Osteocyte (in vitro differentiated cells): ENCODE measurements at regions not wholly inside any gene's neighbourhood (a gene's known extent, or its start where the extent isn't known, plus 50 kb on each side); places are given as distances from the start of the nearest gene placed in this dataset.

Experiments
- DNase-seq: peaks from one replicate; pipeline ENCODE4 v3.0.0; 2021; ENCODE audit warnings: mixed read lengths; ENCODE audit not compliant: unreplicated experiment; ENCODE audit errors: extremely low spot score
- H3K27ac Mint-ChIP-seq: one replicate; pipeline ENCODE4 v1.8.0; 2021; ENCODE audit warnings: mild to moderate bottlenecking, mixed read lengths; ENCODE audit not compliant: unreplicated experiment
- H3K27me3 Mint-ChIP-seq: one replicate; pipeline ENCODE4 v1.8.0; 2021; ENCODE audit warnings: mixed read lengths; ENCODE audit not compliant: unreplicated experiment
- H3K36me3 Mint-ChIP-seq: one replicate; pipeline ENCODE4 v1.8.0; 2021; ENCODE audit warnings: mixed read lengths; ENCODE audit not compliant: unreplicated experiment
- H3K4me1 Mint-ChIP-seq: one replicate; pipeline ENCODE4 v1.8.0; 2021; ENCODE audit warnings: mixed read lengths; ENCODE audit not compliant: unreplicated experiment
- H3K4me3 Mint-ChIP-seq: one replicate; pipeline ENCODE4 v1.8.0; 2021; ENCODE audit warnings: mild to moderate bottlenecking, moderate library complexity, mixed read lengths; ENCODE audit not compliant: unreplicated experiment
- H3K9me3 Mint-ChIP-seq: one replicate; pipeline ENCODE4 v1.8.0; 2021; ENCODE audit warnings: mixed read lengths; ENCODE audit not compliant: unreplicated experiment
- CTCF ChIP-seq: fragments of 200-600 bp; sonication (generic); IDR thresholded peaks from 2 replicates; pipeline ENCODE4 v1.5.0; 2021; ENCODE audit warnings: antibody characterized with exemption, mild to moderate bottlenecking, moderate library complexity

GRCh38 chrX:120014354-120015130 lies 62.9 kb downstream of the RHOXF2B start:
- peaks cover 11% of the 10 kb centered on the region for H3K4me1 Mint-ChIP-seq
- peaks cover 47% of the 10 kb centered on the region for H3K27me3 Mint-ChIP-seq
- DNase-seq: no peak
- H3K9me3 Mint-ChIP-seq: peaks cover 4% of the 10 kb centered on the region
- H3K36me3 Mint-ChIP-seq: no peaks in the 10 kb centered on the region
- no peak overlapping the region for H3K27ac Mint-ChIP-seq
- H3K4me3 Mint-ChIP-seq: peak overlapping the region; percentile 36
- no peak for TF ChIP-seq CTCF

GRCh38 chrX:120001787-120002186 lies 58.2 kb upstream of the NKAP start:
- DNase-seq: no peak
- Mint-ChIP-seq H3K9me3 (peaks cover 12% of the 10 kb centered on the region), H3K4me1 (peaks cover 11% of the 10 kb centered on the region), H3K27ac (no peak overlapping the region), H3K4me3 (no peak overlapping the region), H3K36me3 (no peaks in the 10 kb centered on the region), H3K27me3 (peaks cover 58% of the 10 kb centered on the region)
- no peak for TF ChIP-seq CTCF

- H3K4me3 Mint-ChIP-seq: no peak overlapping the region
- peaks cover 69% of the 10 kb centered on the region for H3K27me3 Mint-ChIP-seq
- DNase-seq: no peak
- peaks cover 13% of the 10 kb centered on the region for H3K9me3 Mint-ChIP-seq
- H3K4me1 Mint-ChIP-seq: peaks cover 11% of the 10 kb centered on the region
- TF ChIP-seq CTCF: no peak
- H3K36me3 Mint-ChIP-seq: no peaks in the 10 kb centered on the region
- no peak overlapping the region for H3K27ac Mint-ChIP-seq
These were observed 57.1 kb upstream of the NKAP start for GRCh38 chrX:120000490-120001246.

- TF ChIP-seq CTCF: no peak
- H3K27me3 Mint-ChIP-seq: peaks cover 78% of the 10 kb centered on the region
- peak; percentile 75 for DNase-seq
- H3K4me1 Mint-ChIP-seq: peaks cover 11% of the 10 kb centered on the region
- H3K27ac Mint-ChIP-seq: no peak overlapping the region
- H3K36me3 Mint-ChIP-seq: no peaks in the 10 kb centered on the region
- H3K4me3 Mint-ChIP-seq: no peak overlapping the region
- peaks cover 9% of the 10 kb centered on the region for H3K9me3 Mint-ChIP-seq
These were observed 55.6 kb upstream of the NKAP start for GRCh38 chrX:119999087-119999634.

- H3K27me3 Mint-ChIP-seq: peaks cover 78% of the 10 kb centered on the region
- no peak for TF ChIP-seq CTCF
- peaks cover 8% of the 10 kb centered on the region for H3K9me3 Mint-ChIP-seq
- no peak overlapping the region for H3K4me3 Mint-ChIP-seq
- H3K27ac Mint-ChIP-seq: no peak overlapping the region
- H3K36me3 Mint-ChIP-seq: no peaks in the 10 kb centered on the region
- DNase-seq: no peak
- H3K4me1 Mint-ChIP-seq: peaks cover 11% of the 10 kb centered on the region
These were observed 54.0 kb upstream of the NKAP start for GRCh38 chrX:119997570-119997969.
